ENCODE measurements at regions not wholly inside any gene's neighbourhood (a gene's known extent, or its start where the extent isn't known, plus 50 kb on each side); places are given as distances from the start of the nearest gene placed in this dataset.

DNA sequence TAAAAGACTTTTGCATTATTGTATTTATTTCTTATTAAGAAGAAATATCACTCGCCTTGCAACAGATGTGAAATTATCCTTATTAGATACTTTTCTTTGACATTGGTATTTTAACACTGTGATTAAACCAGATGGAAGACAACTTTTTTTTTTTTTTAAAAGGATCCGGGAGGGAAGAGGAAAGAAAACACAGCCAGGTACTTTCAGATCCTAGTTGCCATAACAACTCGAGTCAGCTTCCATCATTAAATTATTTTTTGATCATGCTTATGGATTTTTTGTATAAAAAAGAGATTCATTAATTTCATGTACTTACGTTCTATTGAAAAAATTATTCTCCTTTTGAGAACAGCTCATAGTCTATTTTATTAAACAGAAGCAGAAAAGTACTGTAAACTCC is 515.7 kb downstream of the TBC1D4 start:
- no peak for DNase-seq (ENCODE audit: low spot score)

DNA sequence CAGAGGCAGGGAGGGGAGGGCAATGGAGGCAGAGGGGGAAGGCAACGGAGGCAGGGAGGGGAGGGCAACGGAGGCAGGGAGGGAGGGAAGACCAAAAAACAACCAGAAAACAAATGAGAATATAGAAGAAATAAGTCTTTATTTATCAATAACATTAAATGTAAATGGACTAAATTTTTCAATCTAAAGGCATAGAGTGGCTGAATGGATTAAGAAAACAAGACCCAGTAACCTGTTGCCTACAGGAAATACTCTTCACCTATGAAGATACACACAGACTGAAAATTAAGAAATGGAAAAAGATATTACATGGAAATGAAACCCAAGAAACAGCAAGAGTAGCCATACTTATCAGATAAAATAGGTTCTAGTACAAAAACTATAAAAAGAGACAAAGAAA is 536.3 kb downstream of the TBC1D4 start:
- no peak for DNase-seq (ENCODE audit: low spot score)

DNA sequence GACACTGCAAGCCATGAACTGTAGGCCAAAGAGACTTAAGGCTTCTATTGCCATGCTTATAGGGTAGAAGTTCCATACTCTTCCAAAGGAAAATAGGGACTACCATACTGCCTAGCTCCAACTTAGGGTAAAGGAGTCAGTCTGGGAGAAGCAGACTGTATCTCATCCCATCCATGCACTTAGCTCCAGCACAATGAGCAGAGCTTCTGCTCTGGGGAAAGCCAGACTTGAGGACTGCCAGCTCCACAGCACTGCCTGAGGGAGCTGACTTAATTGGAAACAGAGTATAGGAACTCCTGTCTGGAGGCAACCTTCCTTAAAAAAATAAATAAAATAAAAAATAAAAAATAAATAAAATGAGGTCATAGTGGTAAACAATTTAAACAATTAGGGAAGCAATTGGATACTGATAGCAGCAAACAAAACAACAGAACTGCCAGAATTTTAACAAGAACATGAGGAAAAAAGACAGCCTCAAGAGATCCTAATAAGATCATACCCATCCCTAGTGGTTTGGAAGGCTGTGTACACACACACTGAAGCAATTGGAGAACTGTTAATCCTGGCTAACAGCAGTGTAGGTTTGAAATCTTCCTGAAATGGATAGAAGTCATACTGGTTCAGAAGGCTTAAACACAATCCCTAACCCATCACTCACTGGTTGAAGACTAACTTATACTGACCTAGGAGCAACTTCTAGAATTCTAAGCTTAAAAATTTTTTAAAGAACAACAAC is 550.1 kb downstream of the TBC1D4 start:
- DNase-seq (ENCODE audit: low spot score) = no peak

DNA sequence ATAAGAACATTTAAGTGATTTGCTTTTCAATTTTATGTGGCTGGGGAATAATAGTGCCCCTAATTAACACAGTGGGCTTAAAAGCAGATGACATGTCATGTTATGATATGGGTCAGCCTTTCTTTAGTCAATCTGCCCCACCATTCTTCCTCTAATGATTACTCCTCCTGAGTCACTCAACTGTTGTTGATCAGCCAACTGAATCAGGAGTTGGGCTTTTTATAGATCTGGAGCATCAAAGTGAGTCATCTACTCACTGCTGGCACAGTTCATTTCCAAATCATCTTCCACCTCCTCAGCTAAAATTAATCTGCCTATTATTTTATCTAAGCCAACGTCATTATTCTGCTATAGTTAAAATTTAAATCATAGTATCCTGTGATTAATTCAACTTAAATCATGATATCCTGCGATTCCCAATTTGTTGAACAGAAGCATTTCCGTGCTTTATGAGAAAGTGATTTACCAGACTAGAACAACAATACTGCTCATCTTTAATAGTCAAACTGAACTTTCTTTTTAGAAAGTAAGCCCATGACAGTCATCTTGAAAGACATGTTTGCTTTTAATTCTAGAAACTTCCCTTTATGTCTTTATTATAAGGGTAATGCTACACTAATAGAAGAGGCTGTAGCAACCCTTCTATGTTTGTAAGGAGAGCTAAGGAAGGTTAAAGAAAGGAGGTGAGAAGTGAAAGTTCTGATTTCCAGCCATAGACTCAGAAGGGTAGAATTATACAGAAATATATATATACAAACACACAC is 551.4 kb downstream of the TBC1D4 start:
- DNase-seq (ENCODE audit: low spot score) = no peak

DNA sequence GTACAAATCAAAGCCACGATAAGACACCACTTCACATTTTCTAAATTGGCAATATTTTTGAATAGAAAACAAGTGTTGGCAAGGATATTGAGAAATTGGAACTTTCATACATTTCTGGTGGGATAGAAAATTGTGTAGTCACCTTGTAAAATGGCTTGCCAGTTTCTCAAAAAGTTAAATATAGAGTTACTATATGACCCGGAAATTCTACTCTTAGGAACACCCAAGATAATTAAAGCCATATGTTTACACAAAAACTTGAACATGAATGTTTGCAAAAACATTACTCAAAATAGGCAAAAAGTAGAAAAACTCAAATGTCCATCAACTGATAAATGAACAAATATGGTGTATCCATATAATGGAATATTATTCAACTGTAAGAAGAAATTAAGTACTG is 552.5 kb downstream of the TBC1D4 start:
- no peak for DNase-seq (ENCODE audit: low spot score)

DNA sequence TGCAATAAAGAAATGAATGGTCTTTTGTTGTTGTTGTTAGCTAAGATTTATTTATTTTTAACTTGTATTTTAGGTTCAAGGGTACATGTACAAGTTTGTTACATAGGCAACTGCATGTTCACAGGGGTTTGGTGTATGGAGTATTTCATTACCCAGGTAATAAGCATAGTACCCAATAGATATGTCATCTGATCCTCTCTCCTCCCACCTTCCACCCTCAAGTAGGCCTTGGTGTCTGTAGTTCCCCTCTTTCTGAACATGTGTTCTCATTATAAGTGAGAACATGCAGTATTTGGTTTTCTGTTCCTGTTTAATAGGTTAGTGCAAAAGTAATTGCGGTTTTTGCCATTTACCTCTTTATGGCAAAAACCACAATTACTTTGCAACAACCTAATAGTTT is 554.1 kb downstream of the TBC1D4 start:
- DNase-seq (ENCODE audit: low spot score) = no peak

DNA sequence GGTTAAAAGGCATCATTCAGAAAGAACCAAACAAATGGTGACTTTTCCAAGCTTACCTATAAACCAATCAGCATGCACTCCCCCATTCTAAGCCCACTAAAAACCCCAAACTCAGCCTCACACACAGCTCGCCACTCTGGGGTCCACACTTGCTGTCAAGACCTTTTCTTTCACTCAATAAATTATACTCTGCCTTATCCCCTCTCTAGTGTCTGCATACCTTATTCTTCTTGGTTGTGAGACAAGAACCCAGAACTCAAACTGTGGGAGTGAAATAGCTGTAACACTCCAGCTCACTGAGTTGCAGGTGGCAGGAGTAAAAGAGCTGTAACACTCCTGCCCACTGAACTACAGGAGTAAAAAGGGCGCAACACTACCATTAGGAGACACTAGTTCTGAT is 559.0 kb downstream of the TBC1D4 start:
- no peak for DNase-seq (ENCODE audit: low spot score)

DNA sequence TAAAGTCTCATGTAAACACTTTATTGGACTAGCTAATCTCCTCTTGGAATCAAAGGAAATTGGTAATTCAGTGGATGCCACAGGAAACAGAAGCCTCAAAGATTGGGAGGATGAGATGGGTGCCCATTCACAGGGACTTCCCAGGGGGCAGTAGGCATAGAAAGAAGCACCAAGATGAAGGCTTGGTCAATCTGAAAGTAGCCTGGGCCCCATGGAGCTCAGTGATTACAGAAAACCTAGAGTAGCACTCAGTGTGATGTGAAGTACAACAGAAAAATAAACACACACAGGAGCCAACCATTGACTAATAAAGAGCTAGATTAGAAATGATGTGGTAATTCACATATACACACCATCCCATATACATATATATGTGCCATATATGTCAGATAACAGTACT is 560.6 kb downstream of the TBC1D4 start:
- DNase-seq (ENCODE audit: low spot score) = no peak

DNA sequence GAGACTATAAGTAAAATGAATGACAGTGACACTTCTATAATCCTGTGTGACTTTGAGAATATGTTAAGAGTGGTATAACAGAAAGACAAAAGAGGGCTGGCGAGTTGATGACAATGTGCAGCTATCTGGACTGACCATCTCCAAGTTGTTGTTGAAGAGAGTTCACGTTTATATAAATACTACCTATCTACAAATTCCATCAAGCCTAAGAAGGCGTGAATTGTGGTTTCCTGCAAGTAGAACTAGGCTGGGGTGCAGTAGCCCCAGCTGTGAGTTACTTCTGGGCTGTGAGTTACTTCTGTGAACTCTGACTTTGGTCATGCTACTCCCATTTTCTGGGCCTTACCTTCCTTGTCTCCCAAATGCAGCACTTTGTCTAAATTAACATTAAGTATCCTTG is 561.0 kb downstream of the TBC1D4 start:
- no peak for DNase-seq (ENCODE audit: low spot score)

DNA sequence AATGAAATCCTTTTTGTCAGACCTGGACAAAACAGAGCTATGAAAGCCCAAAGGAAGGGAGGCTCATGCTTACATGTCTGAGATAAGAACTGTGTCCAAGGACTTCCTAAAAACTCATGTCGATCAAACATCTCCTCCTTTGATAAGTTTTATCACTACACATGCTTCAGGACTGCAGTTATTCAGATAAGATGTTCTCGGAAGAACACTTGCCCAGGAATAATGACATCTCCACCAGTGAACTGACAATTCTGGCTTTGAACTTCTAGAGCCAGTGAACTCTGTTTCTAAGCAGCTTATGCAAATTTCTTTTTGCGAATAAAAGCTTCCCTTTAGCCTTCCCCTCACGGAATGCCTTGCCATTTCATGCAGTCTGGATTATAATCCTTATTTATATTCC is 561.6 kb downstream of the TBC1D4 start:
- no peak for DNase-seq (ENCODE audit: low spot score)

DNA sequence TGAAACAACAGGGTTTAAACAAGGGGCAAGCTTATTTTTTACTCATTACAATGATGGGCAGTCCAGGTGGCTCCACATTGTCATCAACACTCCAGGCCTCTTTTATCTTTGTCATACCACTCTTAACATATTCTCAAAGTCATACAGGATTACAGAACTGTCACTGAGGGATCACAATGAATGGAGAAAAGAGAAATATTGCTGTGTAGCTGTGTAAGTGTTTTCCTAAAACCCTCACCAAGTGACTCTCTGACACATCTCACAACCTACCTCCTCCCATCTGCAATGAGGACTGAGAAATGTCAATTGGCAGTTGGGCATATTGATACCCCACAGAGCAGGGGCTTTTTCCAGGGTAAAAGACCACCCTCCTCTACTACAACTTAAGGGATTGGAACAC is 562.1 kb downstream of the TBC1D4 start:
- no peak for DNase-seq (ENCODE audit: low spot score)

DNA sequence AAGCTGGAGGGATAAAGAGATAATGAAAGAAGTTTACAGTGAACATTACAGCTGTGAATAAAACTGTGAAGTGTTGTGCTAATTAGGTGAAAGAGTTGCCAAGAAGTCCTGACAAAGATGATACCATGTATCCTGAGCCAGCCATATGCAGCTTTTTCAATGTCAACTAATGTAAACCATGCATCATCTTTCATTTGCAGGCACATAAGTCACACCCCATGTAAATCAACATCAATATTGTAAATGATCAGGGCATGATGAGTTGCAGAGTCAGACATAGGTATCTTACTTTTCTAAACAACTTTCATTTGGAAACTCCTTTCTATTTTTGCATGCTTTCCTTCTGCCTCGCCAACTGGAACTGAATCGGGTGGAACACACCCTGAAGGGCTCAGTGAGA is 569.1 kb downstream of the TBC1D4 start:
- no peak for DNase-seq (ENCODE audit: low spot score)

DNA sequence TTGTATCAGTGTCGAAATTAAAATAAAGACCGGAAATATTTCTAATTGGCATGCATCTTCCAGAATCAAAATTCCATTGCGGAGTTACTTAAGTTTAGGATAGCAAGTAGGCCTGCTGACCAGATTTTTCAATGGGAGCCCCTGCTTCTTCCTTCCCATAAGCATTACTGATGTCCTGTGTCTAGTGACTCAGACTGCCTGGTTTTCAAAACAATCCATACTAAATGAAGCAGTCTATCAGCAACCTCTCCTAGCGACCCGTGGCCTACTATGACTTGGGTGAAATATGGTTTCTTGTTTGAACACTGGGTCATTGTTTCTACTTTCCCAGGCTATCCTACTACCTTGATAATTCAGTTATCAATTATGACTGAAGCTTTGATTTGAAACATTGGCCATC is 571.6 kb downstream of the TBC1D4 start:
- DNase-seq (ENCODE audit: low spot score) = no peak

DNA sequence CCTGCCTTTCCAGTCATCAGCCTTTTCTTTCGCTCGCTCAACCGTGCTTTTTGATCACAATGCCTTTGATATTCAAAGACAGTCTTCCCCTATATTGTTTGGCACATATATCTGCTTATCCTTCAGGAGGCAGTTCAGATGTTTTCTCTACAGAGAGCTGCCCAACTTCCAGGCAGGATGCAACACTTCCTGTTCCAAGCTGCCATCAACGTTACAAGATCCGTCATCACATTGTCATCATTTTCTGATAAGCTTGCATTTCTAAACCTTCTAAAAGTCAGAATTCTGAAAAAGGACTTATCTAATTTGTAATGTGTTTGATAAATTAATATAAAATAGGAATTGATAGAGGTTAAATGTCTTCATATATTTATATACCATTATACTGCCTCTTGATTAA is 574.2 kb downstream of the TBC1D4 start:
- no peak for DNase-seq (ENCODE audit: low spot score)

DNA sequence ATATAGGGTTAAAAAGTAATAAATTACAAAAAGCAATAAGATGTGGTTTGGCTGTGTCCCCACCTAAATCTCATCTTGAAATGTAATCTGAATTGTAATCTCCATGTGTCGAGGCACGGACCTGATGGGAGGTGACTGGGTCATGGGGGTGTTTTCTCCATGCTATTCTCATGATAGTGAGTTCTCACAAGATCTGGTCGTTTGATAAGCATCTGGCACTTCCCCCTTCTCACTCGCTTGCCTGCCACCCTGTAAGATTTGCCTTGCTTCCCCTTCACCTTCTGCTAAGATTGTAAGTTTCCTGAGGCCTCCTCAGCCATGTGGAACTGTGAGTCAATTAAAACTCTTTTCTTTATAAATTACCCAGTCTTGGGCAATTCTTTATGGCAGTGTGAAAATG is 577.4 kb downstream of the TBC1D4 start:
- DNase-seq (ENCODE audit: low spot score) = no peak

DNA sequence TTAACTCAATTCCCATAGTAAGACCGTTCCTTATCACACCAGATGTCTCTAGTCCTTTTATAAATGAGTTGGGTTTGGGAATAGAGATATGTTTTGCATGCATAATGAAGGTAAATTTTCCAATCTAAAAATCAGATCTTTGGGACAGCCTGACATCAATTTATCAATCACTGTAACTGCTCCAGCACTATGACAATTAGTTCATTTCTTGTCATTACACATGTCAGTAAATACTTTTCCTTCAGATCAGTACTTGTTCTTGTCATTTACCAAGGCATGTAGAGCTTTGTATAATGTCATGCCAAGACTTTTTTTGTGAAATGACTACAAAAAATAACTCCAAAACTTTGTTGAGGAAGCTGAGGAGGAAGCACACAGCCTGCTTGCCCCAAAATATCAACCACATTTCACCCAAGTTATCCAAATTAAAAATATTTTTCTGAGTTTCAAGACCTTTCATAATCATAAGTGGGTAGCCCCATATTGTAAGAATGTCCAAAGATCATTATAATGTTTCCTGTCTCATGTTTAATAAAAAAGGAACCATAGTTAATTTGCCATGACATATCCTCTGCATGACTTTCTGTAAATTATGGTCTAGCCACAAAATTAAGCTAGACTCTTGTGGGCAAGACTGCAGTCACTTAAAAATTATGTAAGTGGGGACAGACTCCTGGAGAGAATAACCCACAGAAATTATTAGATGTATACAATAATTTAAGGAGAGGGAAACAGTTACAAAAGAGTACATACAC is 586.8 kb downstream of the TBC1D4 start:
- no peak for DNase-seq (ENCODE audit: low spot score)

DNA sequence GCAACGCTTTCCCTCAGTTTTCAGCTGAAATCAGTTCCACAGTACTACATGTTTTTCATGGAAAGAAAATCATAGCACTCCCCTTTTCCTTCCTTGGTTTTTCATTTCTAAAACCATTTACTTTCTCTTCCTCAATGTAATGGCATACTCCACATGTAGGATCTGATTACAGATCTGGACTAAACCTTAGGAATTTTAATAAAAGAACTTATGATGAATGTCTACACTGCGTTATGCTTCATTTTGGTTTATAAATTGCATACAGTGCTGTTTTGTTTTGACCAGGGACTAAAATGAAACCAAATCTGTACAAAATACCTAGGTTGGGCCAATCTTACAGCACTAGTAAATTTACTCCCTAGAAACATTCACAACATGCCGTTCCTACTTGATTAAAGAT is 589.9 kb downstream of the TBC1D4 start:
- DNase-seq (ENCODE audit: low spot score) = no peak

DNA sequence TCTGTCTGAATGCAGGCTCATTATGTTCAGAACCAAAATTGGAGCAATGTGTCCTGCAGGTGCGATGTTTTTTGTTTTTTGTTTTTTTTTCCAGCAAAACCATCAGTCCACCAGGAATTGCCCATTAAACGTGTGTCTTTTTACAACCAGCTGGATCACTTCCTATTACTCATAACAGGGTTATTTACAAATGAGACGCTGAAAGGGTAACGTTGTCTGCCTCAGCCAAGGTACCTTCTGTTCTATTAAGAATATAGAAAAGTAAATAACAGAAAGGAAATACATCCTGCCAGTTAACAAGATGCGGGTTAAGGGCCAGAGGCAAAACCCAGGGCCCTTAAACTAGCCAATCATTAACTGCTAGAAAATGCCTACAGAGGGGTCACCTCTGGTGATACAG is 590.4 kb downstream of the TBC1D4 start:
- DNase-seq (ENCODE audit: low spot score) = peak; percentile 52

DNA sequence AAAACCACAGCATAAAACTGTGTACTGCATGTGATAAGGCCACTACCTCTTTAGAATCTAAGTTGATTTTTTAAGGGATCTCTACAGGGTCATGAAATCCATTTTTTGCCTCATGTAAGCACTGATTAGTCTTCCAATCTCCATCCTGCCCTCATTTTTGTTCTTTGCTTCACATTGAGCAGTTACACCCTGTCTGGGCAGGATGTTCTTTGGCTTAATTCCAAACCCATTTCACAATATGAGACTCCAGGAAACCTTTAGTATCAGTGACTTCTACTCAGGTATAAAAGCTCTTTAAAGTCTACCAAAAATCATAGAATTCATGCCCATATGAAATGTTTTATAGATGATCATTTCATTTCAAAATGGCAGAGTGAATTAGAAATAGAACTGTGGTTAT is 592.6 kb downstream of the TBC1D4 start:
- DNase-seq (ENCODE audit: low spot score) = peak; percentile 24

DNA sequence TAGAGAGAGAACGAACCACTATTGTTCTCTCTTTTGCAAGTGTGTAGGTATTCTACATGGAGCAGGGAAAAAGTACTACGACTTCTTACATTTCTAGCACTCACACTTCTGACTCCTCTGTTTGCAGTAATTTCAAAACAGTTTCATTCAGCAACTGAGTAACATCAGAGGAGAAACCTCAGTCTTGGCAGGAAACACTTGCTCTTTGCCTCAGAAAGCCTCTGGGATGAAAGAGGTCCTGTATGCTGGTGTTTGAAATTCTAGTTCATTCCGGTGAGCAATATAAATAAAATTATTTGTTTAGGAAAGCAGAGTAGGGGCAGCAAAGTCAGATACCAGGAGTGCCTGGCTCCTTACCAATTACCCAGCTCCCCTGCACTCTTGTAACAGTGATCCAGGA is 595.5 kb downstream of the TBC1D4 start:
- no peak for DNase-seq (ENCODE audit: low spot score)

DNA sequence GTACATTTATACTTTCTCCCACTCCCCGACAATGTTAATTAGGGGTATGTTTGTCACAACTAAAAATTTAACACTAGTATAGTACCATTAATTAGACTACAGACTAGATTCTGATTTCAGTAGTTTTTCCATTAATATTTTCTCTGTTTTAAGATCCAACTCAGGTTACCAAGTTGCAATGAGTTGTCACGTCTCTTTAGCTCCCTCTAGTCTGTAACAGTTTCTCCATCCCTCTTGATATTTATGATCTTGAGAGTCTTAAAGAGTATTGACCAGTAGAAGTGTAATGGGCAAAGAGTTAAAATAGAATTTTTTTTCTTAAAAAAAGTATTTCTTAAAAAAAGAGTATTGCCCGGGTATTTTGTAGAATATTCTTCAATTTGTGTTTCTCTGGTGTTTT is 598.1 kb downstream of the TBC1D4 start:
- no peak for DNase-seq (ENCODE audit: low spot score)

DNA sequence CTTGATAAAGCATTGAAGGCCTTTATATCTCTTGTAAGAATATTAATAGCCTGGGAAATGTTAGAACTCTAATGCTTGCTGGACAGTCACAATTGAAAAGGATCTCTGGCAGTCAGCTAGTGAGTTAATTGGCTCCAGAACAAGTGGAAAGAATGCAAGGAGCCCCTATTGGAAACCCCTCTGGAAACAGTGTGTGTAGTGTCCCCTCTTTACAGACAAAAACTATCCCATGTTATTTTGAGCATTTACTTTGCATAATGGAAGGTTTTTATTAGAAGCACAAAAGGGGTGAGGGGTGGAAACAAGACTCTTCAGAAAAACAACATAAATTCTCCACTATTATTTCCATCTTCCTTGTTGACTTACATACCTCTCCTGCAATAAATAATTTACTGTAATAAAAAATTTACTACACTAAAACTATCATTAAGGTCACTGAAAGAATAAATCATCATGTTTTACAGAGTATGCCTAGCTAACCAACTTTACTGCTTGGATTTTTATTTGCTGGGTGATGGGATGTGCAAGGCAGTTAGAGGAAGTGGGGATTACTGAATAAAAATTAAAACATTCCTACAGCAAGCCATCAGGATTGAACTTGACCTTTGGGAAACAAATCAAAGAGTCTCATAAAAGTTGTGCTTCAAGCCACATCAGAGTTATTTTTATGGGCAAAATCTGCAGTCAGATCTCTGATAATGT is 610.4 kb downstream of the TBC1D4 start:
- peak; percentile 64 for DNase-seq (ENCODE audit: low spot score)

DNA sequence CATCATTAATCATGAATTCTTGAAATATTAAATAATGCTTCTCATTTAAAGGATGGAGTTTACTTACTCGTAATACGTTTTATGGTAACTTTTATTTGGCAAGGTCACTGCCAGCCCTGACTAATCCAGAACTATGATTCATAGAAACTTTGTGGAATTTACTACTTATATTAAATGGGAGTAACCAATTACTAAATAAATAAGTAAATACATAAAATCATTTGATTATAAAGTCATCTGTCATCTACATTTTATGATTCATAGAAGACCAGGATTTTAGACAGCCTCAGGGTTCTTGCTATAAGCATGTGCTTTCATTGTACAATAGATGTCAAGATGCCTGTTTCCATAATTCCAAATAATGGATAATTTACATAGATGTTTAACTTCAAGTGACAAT is 611.1 kb downstream of the TBC1D4 start:
- DNase-seq (ENCODE audit: low spot score) = peak; percentile 24
